GM19463 (cell line): ENCODE measurements at regions not wholly inside any gene's neighbourhood (a gene's known extent, or its start where the extent isn't known, plus 50 kb on each side); places are given as distances from the start of the nearest gene placed in this dataset.

Source experiments
- ATAC-seq: cut with Tn5 transposase; IDR thresholded peaks from one replicate; pipeline ENCODE4 v1.9.1; 2021; ENCODE audit warnings: mild to moderate bottlenecking, moderate library complexity; ENCODE audit not compliant: unreplicated experiment

DNA sequence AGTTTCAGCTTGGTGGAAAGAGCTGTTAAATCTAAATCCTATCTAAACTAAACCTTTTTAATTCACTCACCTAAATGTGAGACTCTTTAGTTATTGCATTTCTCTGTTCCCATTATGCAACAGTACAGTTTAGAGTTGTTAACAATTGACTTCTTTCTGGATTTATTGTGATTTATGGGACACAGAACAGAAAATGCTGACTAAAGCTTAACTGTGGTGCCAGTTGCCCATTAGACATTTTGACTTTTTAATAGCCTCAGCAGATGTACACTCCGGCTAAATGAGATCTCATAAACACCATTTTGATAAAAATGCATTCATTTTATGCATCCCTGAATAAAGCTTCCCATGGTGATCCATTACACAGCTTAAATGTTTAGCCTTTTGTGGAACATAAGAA, 356.6 kb downstream of the CASP12 start:
- no peak for ATAC-seq

DNA sequence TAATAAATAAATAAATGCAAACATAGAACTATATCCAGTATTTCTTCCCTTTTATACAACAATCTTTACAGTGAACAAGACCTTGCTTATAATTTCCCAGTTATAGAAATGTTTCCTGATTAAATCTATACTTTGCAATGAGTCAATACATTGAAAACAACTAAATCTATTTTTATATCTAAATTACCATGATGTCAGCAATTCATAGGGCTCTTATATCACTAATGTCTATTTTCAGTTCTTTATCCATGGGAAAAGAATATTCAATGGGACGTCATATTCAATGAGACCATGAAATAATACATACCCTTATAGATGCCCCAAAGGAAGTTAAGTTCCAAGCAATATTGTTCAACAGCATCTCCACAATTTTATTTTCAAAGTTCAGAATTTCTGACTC, 359.9 kb downstream of the CASP12 start:
- ATAC-seq, result no peak

GRCh38 chr11:104534278-104534677, 364.0 kb downstream of the CASP12 start:
- no peak for ATAC-seq

DNA sequence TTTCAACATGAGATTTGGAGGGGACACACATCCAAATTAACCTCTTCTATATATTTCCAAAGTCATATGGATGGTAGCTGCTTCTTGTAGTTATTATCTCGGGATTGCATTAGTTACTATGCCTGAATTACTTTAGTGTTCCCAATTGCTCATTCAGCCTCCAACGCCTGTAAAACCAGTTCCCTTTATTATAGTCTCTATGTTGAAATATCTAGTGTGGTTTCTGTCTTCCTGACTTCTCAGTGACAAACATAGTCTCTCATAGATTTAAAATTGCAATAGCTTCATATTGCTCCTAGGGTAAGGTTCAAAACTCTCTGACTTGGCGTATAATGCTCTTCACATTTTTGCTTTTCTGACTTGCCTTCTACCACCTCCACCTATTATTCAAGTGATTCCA, 366.4 kb downstream of the CASP12 start:
- ATAC-seq, result no peak

DNA sequence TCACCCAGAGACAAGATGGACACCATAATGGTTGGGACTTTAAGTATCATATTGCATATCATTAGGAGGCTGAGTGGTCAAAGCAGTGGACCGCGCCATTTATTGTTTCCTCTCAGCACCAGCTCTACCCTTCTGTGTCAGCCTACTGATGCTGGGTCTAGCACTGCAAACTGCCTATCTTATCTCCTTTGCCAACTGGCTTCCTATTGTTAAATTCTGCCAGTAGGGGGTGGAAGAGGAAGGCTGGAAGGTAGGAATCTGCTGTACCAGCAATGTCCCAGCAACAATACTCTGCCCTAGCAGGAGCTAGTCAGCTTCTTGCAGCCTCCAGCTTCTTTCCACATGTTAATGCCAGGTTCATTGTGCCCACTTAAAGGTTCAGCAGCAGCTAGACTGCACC, 367.1 kb upstream of the PDGFD start:
- ATAC-seq, result no peak

DNA sequence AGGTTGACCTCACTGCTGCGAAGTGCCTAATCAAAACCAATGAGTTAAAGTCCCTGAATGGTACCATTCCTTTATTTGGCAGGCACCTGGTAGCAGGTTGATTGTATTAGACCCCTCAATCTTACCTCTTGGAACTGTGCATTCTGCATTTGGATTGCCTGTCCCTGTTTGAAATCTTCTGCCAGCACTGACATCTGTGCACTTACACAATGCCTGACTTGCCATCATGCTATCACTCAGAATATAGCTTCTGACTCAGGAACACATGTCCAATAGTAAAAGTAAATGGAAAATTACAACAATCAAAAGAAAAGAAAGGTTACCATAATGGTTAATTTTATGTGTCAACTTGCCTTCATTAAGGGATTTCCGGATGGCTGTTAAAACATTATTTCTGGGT, 366.0 kb upstream of the PDGFD start:
- ATAC-seq, result no peak

DNA sequence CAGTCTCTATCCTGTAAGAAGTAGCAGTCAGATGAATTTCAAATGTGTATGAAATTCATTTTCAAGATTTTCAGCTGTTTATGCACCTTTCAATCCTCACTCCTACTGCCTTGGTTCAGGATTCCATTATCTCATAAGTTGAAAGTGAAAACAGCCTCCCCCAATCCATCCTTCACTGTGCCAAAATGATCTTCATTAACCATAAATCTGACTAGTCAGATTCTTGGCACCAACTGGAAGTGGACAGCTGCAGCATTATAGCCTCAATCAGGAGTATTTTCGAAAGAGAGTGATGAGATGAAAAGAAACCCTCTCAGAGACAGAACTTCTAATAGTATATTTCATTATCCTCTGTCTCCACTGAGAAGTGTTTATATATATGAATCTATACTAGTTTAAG, 365.3 kb upstream of the PDGFD start:
- no peak for ATAC-seq

DNA sequence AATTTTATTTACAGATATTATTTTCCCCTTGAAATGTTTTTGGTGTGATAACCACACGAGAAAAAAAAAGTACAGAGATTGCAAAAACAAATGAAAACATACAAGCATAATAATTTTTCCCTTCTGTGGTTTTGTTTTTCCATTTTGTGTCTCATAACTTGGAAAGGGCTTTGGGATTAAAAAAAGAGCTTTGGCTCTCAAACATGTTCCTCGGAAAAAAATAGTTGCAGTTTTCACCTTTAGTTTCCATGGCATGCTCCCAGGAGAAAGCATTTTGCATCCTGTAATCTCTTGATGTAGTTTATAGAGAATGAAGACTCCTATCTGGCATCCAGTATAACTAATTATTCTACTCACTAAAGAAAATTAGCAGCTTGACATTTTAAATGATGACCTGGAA, 362.1 kb upstream of the PDGFD start:
- ATAC-seq, result no peak

DNA sequence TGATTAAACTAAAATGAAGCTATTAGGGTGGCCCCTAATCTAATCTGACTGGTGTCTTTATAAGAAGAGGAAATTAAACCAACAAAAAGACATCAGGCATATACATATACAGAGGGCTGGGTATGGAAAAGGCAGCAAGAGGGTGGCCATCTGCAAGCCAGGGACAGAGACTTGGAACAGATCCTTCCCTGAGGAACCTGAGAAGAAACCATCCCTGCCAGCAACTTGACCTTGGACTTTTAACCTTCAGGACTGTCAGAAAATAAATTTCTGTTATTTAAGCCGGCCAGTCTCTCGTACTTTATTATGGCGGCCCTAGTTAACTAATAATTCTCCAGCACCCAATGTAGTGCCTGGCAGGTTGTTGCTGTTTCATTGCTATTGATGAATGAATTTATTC, 361.5 kb upstream of the PDGFD start:
- ATAC-seq, result no peak

GRCh38 chr11:104524254-104524653, 360.3 kb upstream of the PDGFD start:
- ATAC-seq, result no peak

- ATAC-seq, result no peak
These were observed 359.7 kb upstream of the PDGFD start for GRCh38 chr11:104523611-104524010.

GRCh38 chr11:104522650-104523049, 358.7 kb upstream of the PDGFD start:
- ATAC-seq, result no peak

GRCh38 chr11:104522123-104522522, 358.2 kb upstream of the PDGFD start:
- no peak for ATAC-seq

DNA sequence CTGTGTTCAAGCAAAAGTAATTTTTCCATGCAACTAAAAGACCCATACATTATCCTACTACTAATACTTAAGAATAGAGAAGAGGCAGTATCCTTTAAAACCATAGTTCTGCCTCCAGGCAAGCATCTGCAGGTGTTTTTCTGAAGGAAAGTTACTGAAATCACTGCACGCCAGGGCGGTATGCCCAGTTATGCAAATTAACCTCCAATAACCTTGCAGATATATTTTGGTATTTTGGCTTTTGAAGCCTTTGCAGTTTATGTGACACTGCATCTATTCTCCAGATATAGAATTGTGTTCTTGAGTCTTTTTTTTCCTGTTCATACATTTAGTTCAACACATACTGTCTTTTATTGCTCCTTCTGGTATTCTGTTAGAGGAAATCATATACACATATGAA, 346.2 kb upstream of the PDGFD start:
- no peak for ATAC-seq

DNA sequence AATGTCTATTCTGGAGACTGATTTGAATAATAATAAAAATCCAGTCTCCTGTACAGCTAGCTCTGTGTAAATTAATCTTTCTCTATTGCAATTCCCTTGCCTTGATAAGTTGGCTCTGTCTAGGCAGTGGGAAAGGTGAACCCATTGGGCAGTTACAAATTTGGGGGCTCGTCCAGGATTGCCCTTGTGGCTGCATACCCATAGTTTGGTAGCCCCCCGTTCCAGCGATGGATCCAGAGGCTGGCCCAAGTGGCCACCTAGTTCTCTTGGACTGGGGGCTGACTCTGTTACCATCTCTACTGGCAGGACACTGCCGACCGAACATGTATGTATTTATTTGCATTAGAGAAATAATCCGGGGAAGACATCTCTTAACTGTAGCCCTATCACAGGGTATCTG, 326.2 kb upstream of the PDGFD start:
- ATAC-seq, result no peak

DNA sequence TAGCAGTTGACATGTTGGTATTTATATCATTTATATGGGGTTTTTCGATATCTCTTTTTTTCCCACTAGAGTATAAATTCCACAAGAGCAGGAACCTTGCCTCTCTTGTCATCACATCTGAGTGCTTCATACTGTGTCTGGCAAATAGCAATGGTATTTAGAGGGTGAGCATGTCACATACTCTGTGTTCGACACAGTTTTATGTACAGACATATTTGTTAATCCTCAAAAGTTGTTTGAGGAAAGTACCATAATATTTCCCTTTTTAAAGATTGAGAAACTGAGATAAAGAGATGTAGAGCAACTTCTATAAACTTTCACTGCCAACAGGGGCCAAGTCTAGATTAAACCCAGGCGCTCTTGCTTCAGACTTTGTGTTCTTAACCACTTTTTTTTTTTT, 324.6 kb upstream of the PDGFD start:
- no peak for ATAC-seq

GRCh38 chr11:104487046-104487806, 323.3 kb upstream of the PDGFD start:
- no peak for ATAC-seq

GRCh38 chr11:104484804-104485554, 321.0 kb upstream of the PDGFD start:
- no peak for ATAC-seq

- ATAC-seq, result no peak
These were observed 313.0 kb upstream of the PDGFD start for GRCh38 chr11:104476898-104477297.

DNA sequence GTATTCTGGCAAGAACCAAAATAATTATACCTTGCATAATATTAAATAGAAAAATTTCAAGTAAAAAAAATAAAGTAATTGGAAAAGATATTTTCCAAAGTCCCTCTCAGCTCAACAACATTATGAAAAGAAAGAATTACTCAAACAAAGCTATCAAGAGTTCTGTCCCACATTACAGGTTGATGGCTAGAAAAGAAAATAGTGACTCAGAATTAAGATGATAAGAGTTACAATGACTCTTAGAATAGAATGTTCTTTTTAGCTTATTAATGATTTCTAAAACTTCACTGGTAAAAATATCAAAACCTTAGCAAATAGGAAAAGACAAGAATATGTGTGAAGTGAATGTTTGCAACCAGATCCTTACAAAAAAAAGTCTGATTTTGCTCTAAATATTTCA, 312.5 kb upstream of the PDGFD start:
- ATAC-seq, result no peak

DNA sequence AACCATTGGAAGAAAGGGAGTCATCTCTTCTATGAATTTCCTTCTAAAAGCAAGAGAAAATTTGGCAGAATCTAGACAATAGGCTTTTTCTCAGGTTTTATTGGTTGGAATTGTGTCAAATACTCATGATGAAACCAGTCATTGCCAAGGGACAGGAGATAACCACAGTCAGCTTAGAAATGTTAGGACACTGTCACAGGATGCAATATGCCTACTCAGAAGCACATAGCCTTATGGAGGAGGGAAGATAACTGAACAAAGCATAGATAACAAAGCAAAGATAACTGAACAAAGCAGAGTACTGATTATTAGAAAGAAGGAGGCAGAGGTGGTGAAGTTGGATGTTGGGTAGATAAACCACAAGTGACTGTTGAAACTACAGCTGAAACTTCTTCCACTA, 303.5 kb upstream of the PDGFD start:
- ATAC-seq, result no peak

- ATAC-seq, result no peak
These were observed 301.4 kb upstream of the PDGFD start for GRCh38 chr11:104465321-104465720.

- no peak for ATAC-seq
These were observed 300.7 kb upstream of the PDGFD start for GRCh38 chr11:104464691-104465090.
